NCI-H1092 (cell line): ENCODE measurements at regions not wholly inside any gene's neighbourhood (a gene's known extent, or its start where the extent isn't known, plus 50 kb on each side); places are given as distances from the start of the nearest gene placed in this dataset.

Experiments used
- DNase-seq: peaks from one replicate; lab custom pipeline; 2025; lab: John Stamatoyannopoulos, UW

DNA sequence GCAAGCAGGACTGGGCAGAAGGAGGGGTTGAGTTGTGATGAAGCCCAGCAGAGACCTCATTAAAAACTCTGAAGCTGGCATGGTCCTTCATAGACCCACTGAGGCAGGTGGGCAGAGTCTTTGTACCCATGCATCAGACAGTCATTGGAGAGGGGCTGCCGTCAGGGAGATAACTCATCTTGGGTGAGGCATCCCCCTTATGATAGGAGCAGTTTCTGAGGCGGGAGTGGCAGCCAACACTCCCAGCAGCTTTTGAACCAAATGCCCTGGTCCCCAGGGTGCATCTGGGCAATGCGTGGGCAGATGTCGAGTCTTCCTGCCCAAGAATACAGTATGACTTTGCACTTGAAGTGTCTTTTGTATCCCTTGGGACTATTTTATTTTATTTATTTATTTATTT is 68.1 kb downstream of the HTR5A start:
- no peak for DNase-seq

DNA sequence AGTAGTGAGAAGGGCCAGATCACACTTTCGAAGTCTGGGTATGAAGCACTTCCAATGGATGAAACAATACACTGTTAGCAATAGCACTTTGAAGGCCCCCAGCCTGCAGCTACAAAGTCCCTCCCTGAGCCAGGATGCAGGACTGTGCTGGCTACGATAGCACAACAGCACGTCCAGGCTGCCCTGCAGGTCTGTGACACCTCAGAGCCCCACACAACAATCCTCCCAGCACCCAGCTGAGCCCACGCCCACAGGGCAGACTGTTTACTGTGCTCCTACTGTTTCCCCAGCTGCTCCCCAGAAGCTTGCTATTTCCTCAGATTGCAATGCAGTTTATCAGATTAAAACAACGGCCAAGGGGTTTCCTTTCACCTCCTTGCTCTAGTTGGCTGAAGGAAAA is 71.4 kb downstream of the HTR5A start:
- DNase-seq = no peak

DNA sequence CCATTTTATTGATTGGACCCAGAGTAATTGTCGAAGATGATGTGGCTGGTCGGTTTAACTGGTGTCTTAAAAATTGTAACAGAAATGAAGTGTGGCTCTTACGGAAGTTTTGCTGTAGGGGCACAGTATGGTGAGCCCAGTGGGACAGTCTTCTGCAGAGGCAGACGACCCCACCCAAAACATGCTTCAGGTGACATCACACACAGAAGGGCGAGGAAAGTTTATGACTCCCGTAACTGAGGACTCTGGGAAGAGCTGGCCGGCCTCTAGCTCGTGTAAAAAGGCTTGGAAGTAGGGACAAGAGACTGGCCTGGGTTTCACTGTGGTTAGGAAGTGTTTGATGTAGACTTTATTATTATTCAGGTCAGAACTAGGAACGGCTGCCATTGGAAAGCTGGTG is 73.3 kb downstream of the HTR5A start:
- no peak for DNase-seq

DNA sequence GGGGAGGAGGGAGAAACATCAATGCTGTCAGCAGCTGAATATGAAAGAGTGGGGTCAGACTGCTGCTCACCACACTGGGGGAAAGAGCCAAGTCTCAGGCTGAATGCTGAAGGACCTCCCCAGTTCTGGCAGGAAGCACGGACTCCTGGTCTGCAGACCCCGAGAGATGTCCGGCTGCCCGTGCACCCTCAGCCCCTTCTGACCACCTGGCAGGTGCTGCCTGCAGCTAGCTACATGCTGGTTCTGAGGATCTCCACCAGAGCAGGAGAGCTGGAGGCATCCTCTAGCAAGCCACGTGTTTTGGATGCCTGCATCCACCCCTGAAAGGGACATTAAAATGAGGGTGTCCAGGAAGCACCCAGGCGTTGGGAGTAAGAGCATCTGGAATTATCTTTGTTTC is 74.2 kb downstream of the HTR5A start:
- DNase-seq = no peak

DNA sequence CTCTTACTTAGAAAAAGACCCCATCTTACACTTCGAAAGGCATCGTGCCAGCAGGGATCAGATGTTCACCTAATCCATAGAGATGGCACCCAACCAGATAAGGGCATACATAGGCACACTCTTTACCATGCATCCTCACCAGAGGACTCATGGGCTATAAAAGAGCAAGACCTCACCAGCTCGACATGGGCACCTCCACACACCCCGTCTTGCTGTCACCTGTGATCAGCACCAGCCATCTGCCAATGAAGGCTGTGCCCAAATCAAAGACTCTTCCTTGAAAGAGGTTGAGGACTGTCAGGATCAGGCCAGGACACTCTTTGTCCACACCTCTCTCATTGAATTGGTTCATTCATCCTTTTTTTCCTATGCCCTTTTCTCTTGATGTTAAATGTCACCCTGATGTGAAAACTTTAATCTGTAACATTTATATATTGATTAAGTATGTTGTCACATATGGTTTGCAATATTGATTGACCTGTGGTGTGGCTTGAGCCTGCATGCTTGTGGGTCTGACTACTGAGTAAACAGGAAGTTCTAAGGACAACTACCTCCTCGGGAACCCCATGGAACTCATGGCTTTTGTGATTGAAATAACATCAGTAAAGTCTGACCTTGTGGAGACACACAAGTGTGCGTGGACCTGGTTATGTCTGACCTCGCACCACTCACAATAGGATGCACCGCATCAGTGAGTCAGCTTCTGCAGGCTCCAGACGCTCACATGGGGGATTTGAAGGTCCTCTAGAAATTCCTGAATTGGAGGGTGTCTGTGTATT is 75.5 kb downstream of the HTR5A start:
- DNase-seq = no peak

DNA sequence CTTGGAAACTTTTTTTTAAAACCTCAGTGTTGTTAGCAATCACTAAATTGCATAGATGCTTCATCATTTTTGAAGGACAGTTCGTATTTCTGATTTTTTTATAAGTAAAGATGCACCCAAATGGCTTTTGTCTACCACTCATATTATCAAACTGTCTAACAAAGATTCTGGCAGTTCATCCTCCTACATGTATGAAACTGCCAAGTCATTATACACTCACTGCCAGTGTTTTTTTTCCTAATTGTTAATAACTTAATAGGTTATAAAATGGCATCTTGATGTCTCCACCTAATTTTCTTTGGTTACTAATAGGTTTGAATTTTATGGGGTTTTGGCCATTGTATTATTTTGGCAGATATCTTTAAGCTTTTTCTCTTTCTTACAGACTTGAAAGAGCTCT is 77.0 kb downstream of the HTR5A start:
- DNase-seq = no peak

DNA sequence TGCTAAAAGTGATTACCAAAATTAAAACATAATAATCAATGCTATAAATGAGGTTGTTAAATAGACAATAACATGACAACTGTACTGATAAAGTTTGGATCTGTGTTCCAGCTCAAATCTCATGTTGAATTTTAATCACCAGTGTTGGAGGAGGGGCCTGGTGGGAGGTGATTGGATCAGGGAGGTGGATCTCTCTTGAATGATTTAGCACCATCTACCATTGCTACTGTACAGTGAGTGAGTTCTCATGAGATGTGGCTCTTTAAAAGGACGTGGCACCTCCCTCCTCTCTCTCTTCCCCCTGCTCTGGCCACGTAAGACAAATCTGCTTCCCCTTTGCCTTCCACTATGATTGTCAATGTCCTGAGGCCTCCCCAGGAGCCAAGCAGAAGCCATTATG is 77.5 kb downstream of the HTR5A start:
- no peak for DNase-seq

DNA sequence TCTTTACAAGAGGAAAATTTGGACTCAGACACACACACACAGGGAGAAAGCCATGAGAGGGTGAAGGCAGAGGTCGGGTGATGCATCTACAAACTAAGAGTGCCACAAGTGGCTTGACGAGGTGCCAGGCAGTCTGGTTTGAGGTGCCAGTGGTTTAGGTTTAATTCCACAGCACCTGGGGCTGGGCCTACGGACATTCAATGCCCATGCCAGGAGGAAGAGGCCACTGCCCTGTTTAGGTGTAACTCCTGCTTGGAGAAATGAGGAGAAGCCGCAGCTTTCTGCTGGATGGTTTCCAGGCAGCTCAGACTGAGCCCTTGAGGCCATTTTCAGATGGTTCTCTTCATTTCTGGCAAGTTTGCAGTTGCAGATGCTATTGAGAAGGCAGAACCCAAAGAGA is 83.6 kb downstream of the HTR5A start:
- no peak for DNase-seq

DNA sequence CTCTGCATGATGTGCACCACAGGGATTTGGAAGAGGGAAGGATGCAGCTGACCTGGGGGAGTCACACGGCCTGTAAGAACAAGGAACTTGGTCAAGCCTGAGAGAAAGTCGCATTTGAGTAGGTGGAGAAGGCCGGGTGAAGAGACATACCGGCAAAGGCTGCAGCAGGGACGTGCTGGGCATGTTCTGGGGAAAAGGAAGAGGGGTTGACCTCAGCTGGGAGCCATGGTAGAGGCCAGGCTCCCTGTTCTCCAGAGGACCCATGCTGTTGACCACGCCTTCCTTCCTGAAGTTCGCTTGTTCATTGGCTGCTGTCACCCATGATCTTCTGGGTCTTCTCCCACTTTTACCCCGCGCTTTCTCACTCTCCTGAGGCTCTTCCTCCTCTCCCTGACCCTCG is 84.5 kb downstream of the HTR5A start:
- DNase-seq = no peak

DNA sequence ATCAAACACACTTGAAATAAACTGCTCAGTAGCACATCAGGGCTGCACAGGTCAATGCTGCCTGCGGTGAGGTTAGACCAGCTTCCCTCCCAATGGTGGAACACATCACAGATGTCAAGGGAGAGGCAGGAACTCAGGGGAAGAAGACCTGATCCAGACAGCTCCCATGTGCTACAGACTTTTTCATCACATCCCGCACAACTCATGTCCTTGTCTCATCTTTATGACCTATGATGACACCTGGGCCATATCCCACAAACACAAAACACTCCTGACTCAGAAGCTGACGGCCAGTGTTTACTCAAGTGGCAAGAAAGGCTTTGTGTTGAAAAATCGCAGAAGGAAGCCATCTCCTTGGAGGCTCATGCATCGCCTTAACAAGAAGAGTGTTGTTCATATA is 91.6 kb downstream of the HTR5A start:
- DNase-seq = no peak

DNA sequence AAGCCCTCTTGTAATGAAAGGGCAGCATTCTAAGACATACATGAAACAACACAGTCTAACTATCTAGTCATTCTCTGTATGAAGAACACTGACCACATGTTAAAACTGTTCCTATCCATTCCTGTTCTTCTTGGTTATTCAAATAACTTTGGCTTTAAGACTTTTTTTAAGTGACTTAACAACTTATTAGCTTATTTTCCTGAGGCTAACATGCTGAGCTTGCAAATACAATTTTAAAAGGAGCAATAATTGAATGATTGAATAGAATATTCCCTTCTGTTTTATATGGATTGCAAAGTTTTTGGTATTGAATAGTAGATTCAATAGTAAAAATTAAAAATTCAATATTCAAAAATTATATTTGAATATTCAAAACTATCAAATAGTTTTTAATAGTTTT is 92.3 kb downstream of the HTR5A start:
- DNase-seq = no peak

DNA sequence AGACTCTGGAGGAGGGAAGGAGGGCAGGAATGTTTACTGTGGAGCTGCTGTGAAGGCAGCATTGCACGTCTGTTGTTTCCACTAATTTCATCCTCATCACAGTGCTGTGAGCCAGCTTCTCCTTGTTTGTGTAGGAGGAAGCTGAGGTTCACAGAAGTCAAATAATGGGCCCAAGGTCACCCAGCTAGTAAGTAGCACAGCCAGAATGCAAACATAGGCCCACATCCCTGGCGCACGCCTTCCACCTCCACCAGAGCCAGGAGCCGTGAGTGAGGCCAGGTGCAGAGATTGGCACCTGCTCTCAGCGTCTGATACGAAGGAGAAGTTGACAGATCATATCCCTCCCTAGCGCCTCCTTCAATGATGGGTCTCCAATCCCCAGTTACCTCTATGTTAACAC is 93.6 kb downstream of the HTR5A start:
- no peak for DNase-seq

DNA sequence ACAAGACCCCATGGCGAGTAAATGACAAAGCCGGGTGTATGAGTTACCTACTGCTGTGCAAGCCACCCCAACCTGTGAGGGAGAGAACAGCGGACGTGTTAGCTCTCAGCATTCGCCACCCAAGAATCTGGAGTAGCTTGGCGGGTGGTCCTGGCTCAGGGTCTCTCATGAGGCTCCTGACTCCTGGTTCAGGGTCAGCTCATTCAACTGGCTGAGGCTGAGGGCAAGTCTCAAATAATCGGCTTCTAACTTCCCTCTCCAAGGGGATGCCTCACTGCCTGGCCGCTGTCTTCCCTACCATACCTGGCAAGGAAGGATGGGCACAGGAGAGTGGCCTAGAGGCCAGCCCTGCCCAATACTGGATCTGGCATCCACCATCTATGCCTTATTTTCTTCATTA is 94.2 kb downstream of the HTR5A start:
- DNase-seq = no peak

DNA sequence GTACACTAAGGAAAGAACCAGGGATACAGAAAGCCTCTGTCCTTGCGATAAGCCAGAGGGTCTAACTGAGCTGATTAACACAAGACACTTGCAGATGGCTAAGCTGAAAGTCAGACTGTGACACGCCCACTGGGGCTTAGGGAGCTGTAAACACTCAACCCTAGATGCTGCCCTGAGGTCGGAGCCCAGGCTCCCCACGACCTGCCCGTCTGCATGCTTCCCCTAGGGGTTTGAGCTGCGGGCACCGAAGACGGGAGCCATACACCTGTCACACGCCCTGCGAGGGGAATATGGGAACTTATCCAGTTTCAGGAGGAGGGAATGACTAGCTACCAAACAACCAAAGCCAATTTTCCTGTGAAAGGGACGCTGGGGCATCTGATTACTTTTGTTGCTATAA is 96.0 kb downstream of the HTR5A start:
- no peak for DNase-seq

DNA sequence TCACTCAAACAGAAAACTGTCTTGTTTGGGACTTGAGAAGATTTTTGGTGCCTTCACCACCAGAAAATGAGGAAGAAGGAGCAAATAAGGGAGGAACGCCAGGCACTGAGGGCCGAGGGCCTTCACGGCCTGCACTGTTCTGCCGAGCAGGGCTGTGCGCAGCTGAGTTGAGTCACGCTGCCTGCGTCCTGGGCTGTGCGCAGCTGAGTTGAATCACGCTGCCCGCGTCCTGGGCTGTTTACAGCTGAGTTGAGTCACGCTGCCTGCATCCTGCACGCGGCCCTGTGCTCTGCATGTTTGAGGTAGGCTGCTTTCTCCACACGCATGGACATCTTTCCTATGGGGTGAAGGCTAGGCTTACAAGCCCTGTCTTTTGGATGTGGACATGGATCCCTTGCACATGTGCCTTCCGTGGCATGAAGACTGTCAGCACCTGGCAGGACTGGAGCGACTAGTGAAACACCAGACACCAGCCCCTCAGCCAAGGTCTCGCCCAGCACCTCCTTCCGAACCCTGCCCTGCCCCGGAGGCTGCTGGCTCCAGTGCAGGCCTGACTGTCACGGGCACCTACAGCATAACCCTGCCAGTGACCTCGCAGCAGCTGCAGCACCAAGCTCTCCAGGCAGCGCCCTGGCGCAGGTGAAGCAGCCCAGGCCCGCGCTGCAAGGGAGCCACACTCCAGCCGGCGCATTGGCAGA is 96.7 kb downstream of the HTR5A start:
- no peak for DNase-seq

DNA sequence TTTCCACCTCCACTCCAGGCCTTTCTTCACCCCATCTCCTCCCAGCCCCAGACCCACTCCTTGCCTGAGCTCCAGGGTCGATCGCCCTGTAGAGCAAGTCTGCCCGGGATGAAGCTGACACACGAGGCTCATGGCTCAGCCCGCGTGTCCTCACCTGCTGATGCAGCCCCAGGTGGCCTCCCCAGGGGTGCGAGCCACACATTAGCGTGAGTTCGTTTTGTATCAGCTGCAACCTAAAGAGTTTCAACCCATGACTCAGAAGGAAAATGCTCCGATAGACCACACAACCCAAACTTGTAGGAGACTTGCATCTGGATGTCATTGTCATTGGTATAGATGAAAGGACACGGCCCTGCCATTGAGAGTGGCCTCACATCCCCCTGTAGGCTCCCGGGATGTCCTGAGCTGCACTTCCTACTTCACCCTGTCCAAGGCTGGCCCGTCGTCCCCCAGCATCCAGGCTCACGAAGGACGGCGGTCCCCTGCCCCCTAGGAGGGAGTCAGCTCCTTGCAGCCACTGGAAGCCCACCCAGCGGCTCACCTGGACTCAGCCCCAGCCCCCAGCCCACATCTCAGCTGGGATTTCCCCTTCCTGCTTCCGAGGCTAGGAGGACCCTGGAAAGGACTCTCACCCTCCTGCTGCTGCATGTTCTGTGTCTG is 97.7 kb downstream of the HTR5A start:
- no peak for DNase-seq

DNA sequence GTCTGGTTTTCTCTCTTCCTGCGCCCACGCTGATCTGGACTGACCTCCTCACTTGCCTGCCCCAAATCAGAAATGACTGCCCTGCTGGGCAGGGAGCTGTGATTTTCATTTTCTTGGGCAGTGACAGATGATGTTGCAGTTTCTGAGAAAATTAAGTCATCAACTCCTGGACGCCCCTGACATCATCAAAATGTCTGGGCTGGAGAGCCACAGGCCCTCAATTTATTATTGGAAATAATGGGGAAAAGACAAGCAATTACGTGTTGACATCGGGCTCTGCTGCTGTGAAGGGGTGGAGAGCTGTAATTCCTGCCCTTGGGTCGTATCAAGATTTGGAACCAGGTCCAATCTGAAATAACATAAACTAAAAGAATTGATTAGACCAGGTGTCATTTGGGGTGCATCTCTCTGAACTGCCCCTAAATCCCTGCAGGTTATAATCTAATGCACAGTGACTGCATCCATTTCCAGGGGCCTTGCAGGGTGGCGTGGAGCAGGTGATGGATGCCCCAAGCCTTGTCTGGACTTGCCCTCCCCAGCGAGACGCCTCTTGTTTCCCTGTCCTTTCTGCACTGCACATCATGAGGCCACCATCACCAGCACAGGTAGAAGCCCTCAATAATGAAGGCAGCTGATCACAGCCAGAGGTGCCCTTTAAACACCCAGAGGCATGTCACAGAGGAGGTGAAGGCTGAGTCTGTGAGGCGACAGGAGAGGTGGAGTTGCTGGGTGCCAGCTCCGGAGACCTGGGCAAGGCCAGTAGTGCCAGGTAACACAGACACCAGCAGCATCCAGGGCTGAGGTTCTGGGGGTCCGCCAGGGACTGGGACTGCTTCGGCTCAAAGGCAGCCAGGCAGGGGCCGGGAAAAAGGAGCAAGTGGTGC is 98.7 kb downstream of the HTR5A start:
- DNase-seq = no peak

DNA sequence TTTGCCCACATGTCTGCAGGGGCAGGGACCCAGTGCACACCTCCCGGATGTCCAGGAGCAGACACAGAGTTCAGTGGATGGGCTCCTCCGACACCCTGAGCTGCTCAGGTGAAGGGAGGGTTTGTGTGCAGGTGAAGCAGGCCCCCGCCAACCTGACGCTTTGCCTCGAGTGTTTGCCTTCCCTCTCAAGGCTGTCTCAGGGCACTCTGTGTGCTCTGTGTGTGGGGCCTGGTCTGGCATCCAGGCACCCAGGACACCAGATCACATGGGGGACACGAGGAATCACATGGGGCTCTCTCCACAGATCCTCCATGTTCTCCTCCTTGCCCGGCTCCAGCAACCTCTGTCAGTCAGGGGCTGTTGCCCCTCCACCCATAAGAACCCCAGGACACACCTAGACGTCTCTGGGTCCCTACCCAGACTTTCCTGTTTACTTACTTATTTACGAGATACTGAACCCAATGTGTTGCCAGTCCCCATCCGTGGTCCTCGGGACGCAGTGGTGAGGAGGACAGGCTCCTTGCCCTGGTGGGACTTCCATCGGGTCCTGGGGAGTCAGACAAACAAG is 99.5 kb downstream of the HTR5A start:
- DNase-seq = no peak

DNA sequence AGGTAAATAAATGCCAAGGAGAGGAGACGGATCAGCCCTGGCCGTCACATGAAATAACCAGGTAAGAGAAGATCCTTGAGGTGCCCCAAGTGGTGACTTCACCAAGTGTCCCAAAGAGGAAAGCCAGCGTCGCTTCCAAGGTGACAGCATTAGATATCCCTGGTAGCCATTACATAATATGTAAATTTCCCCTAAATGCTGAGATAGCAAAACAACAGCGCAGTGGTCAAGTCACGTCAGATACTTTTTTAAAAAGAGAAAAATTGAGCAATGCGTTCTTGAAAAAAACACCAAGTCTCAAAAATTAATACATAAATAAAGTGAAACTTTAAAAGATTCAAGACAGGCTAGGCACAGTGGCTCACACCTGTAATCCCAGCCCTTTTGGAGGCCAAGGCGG is 100.2 kb downstream of the HTR5A start:
- DNase-seq = no peak

DNA sequence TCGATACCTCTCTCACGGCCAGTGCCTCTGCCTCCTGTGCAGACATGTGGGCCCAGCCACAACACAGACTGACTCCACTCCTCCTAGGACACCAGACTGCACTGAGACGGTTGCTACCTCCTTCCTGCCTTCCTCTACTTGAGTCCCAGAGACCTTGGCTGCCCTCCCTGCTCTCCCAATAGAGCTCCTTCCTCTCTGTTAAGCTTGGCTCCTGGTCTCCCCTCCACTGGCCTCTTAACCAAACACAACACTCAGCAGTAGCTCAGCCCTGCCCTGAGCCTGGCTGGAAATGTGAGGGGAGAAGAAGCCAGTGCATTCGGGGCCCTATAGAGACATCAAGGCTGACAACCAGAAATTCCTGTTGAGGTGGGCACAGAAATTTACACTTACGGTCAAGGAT is 102.0 kb downstream of the HTR5A start:
- no peak for DNase-seq

DNA sequence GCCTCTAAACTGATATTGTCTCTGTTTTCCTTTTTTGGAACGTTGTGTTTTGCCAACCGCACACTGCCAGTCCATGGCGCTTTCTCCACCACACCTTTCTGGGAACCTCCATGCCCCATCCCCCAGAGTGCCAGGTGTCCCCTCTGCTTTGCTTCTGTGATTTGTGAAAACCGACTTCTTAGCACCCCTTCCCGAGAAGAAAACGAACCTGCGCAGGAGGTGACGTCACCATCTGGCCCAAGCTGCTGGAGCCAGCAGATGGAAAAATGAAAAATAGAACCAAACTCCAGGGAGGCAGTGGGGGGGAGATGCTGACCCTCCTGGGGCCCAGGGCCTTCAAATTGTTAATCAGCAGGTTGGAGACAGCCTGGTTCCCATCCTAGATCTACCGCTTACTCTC is 103.8 kb downstream of the HTR5A start:
- DNase-seq = no peak

DNA sequence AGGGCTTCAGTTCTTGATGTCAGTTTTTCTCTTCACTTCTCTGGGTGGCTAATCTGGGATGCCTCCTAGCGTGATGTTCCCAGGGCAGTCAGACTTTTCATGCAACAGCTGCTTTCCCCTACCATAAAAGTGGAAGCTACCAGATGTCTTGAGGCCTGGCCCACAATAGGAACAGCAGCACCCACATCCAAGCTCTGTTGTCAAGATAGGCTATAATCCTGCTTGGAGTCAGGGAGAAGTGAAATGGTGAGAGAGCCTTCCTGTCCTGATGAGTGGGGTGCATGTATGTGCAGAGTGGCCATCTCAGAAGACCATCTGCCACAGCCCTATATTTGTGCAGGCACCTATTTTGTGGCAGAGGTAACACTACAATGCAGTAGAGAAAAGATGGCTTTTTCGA is 108.0 kb downstream of the HTR5A start:
- no peak for DNase-seq
